HEK293T (cell line): ENCODE measurements at regions not wholly inside any gene's neighbourhood (a gene's known extent, or its start where the extent isn't known, plus 50 kb on each side); places are given as distances from the start of the nearest gene placed in this dataset.

Experiments used
- CTCF ChIA-PET: fragments of 350-600 bp; formaldehyde crosslinking; extraction: SDS; loops from one replicate; lab custom pipeline; 2021; ENCODE audit warnings: antibody characterized with exemption, inconsistent platforms; lab: Yijun Ruan, JAX
- POLR2A ChIA-PET: fragments of 350-600 bp; formaldehyde crosslinking; extraction: SDS; loops from one replicate; lab custom pipeline; 2020; ENCODE audit warnings: antibody characterized with exemption, inconsistent platforms; lab: Yijun Ruan, JAX
- DNase-seq: peaks from one replicate; pipeline ENCODE4 v3.0.0; 2012; ENCODE audit warnings: mixed read lengths; ENCODE audit errors: extremely low spot score
- ARNT ChIP-seq: fragments of 450-650 bp; IDR thresholded peaks from 2 replicates; pipeline ENCODE4 v1.6.1; 2017; ENCODE audit warnings: mild to moderate bottlenecking
- BHLHE40 ChIP-seq: fragments of 450-650 bp; IDR thresholded peaks from 2 replicates; pipeline ENCODE4 v1.6.1; 2016; ENCODE audit warnings: mild to moderate bottlenecking, moderate library complexity, borderline replicate concordance
- CTBP1 ChIP-seq: fragments of 450-650 bp; IDR thresholded peaks from 2 replicates; pipeline ENCODE4 v1.6.1; 2016; ENCODE audit warnings: borderline replicate concordance
- ELF4 ChIP-seq: fragments of 450-650 bp; IDR thresholded peaks from 2 replicates; pipeline ENCODE4 v1.6.1; 2017; ENCODE audit warnings: antibody characterized with exemption
- FOXA1 ChIP-seq: fragments of 450-650 bp; IDR thresholded peaks from 2 replicates; pipeline ENCODE4 v1.6.1; 2016; ENCODE audit warnings: mild to moderate bottlenecking
- FOXK2 ChIP-seq: fragments of 450-650 bp; IDR thresholded peaks from 2 replicates; pipeline ENCODE4 v1.6.1; 2016; ENCODE audit warnings: mild to moderate bottlenecking
- FOXM1 ChIP-seq: fragments of 450-650 bp; IDR thresholded peaks from 2 replicates; pipeline ENCODE4 v1.6.1; 2017; ENCODE audit warnings: mild to moderate bottlenecking, borderline replicate concordance
- HDGF ChIP-seq: fragments of 450-650 bp; IDR thresholded peaks from 2 replicates; pipeline ENCODE4 v1.6.1; 2017; ENCODE audit warnings: antibody characterized with exemption, borderline replicate concordance
- L3MBTL2 ChIP-seq: fragments of 450-650 bp; conservative IDR thresholded peaks from 2 replicates; pipeline ENCODE4 v1.6.1; 2016; ENCODE audit warnings: mild to moderate bottlenecking
- LEF1 ChIP-seq: fragments of 450-650 bp; IDR thresholded peaks from 2 replicates; pipeline ENCODE4 v1.6.1; 2017; ENCODE audit warnings: mild to moderate bottlenecking, borderline replicate concordance
- NFRKB ChIP-seq: fragments of 450-650 bp; IDR thresholded peaks from 2 replicates; pipeline ENCODE4 v1.6.1; 2016; ENCODE audit warnings: mild to moderate bottlenecking, moderate library complexity
- SP1 ChIP-seq: fragments of 450-650 bp; IDR thresholded peaks from 2 replicates; pipeline ENCODE4 v1.6.1; 2017
- SUZ12 ChIP-seq: fragments of 450-650 bp; IDR thresholded peaks from 2 replicates; pipeline ENCODE4 v1.6.1; 2016; ENCODE audit warnings: mild to moderate bottlenecking
- TARDBP ChIP-seq: fragments of 450-650 bp; IDR thresholded peaks from 2 replicates; pipeline ENCODE4 v1.6.1; 2016
- ZNF384 ChIP-seq: fragments of 450-650 bp; IDR thresholded peaks from 2 replicates; pipeline ENCODE4 v1.6.1; 2016
- TF ChIP-seq, protein P1 (sequence below): fragments of 450-650 bp; IDR thresholded peaks from 2 replicates; pipeline ENCODE4 v1.6.1; 2016

DNA sequence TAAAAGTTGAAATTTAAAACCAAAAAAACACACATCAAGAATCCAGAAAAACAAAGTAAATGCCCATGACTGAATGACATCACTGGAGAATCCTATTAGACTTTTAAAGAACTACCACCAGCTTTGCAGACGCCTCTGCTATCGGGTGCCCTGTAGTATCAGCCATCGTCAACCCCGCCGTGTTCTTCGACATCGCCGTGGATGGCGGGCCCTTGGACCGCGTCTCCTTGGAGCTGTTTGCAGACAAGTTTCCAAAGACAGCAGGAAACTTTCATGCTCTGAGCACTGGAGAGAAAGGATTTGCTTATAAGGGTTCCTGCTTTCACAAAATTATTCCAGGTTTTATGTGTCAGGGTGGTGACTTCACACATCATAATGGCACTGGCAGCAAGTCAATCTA, 201.9 kb downstream of the DMAC1 start:
- TF ChIP-seq HDGF, result no peak
- TF ChIP-seq TARDBP, result no peak
- TF ChIP-seq ARNT, result no peak
- TF ChIP-seq ELF4, result no peak
- TF ChIP-seq FOXM1, result no peak
- TF ChIP-seq FOXA1, result no peak
- TF ChIP-seq SUZ12, result no peak
- no peak for TF ChIP-seq LEF1
- no peak for TF ChIP-seq CTBP1
- no peak for TF ChIP-seq BHLHE40
- no peak for DNase-seq
- ChIA-PET CTCF (no interaction called here), POLR2A (no interaction called here)

DNA sequence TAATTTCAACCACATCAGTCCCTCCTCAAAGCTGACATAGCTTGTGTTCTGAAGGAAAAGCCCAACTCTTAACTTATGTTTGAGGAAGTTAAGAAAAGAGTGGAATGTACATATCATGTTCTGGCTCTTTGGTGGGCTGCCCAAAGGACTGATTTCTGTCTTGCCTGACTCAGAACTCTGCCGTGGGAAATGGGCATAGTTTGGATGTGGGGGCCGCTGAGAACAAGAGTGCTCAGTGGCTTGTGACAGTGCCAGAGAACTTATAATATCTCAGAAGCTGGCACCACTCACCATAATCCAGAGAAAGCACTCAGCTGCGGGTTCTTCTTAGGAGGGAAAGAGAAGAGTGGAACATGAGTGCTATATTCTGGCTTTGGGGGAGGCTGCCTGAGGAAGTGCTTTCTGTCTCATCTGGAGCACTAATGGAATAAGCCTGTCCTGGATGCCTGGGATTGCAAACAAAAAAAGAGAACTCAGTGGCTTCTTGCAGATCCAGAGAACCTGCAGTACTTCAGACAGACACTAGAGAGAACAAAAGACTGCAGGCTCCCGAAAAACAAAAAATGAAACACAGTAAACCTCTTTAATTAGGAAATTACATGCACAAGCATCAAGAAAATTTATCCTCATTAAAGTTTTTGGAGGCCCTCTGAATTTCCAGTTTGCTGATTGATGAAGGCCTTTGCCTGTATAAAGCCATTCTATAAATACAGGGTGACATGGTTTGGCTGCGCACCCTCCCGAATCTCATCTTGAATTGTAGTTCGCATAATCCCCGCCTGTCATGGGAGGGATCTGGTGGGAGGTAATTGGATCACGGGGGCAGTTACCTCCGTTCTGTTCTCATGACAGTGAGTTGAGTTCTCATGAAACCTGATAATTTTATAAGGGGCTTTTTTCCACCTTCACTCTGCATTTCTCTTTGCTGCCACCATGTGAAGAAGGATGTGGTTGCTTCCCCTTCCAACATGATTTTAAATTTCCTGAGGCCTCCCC, 207.0 kb downstream of the DMAC1 start:
- ChIA-PET POLR2A (no interaction called here), CTCF (no interaction called here)
- DNase-seq, result peak; percentile 12
- TF ChIP-seq FOXK2 (no peak), L3MBTL2 (no peak), TARDBP (no peak), HDGF (no peak), SP1 (no peak), LEF1 (no peak), ZNF384 (no peak), BHLHE40 (no peak), SUZ12 (no peak)
- TF ChIP-seq, protein P1, sequence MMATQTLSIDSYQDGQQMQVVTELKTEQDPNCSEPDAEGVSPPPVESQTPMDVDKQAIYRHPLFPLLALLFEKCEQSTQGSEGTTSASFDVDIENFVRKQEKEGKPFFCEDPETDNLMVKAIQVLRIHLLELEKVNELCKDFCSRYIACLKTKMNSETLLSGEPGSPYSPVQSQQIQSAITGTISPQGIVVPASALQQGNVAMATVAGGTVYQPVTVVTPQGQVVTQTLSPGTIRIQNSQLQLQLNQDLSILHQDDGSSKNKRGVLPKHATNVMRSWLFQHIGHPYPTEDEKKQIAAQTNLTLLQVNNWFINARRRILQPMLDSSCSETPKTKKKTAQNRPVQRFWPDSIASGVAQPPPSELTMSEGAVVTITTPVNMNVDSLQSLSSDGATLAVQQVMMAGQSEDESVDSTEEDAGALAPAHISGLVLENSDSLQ, result no peak

- DNase-seq, result no peak
- TF ChIP-seq FOXK2 (no peak), NFRKB (no peak), TARDBP (no peak), CTBP1 (no peak), FOXA1 (no peak), ELF4 (no peak), HDGF (no peak), LEF1 (no peak), L3MBTL2 (no peak)
- POLR2A ChIA-PET, result no interaction called here
- CTCF ChIA-PET, result no interaction called here
Observed at GRCh38 chr9:7591501-7591900, 208.1 kb downstream of the DMAC1 start.

GRCh38 chr9:7580568-7580967, 219.0 kb downstream of the DMAC1 start:
- ChIA-PET CTCF (no interaction called here), POLR2A (no interaction called here)
- no peak for DNase-seq
- TF ChIP-seq SUZ12 (no peak), L3MBTL2 (no peak), SP1 (no peak), ELF4 (no peak), HDGF (no peak)
- TF ChIP-seq, protein P1, result no peak

- DNase-seq, result no peak
- TF ChIP-seq ARNT, result no peak
- no peak for TF ChIP-seq LEF1
- TF ChIP-seq BHLHE40, result no peak
- no peak for TF ChIP-seq TARDBP
- TF ChIP-seq NFRKB, result no peak
- TF ChIP-seq SUZ12, result no peak
- TF ChIP-seq HDGF, result no peak
- TF ChIP-seq SP1, result no peak
- TF ChIP-seq ELF4, result no peak
- TF ChIP-seq FOXA1, result no peak
- no peak for TF ChIP-seq ZNF384
- TF ChIP-seq FOXK2, result no peak
- TF ChIP-seq L3MBTL2, result no peak
- TF ChIP-seq CTBP1, result no peak
- TF ChIP-seq FOXM1, result no peak
- TF ChIP-seq, protein P1, result no peak
- CTCF ChIA-PET, result no interaction called here
- POLR2A ChIA-PET, result no interaction called here
Observed at GRCh38 chr9:7579351-7579750, 220.2 kb downstream of the DMAC1 start.

- TF ChIP-seq TARDBP (no peak), FOXA1 (no peak), ARNT (no peak), SUZ12 (no peak)
- ChIA-PET CTCF (no interaction called here), POLR2A (no interaction called here)
- no peak for DNase-seq
Observed at GRCh38 chr9:7578951-7579350, 220.6 kb downstream of the DMAC1 start.
